ENCODE measurements at regions not wholly inside any gene's neighbourhood (a gene's known extent, or its start where the extent isn't known, plus 50 kb on each side); places are given as distances from the start of the nearest gene placed in this dataset.

DNA sequence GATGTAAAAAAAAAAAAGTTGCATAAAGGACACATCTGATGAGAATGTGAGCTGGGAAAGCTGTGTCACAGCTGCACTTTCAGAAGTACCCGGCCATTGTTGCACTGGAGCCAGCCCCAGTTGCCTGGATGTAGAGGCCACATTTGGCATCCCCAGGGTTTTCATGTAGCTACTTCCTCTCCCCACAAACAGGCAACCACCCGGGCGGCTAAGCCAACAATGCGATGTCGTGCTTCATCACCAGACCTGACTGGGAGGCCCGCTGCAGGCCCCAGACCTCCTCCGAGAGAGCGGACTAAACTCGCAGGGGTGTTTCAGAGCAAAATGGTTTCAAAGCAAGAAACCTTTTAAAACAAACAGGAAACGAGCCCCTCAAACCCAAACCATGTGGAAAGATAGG, 142.3 kb downstream of the TMCO5A start:
- WGBS = 66% methylated on average over 10 of the region's 10 CpGs
- no peaks in the 10 kb centered on the region for H3K36me3 ChIP-seq
- H3K27ac ChIP-seq = no peak overlapping the region
- H3K4me1 ChIP-seq = peaks cover 46% of the 10 kb centered on the region
- no peaks in the 10 kb centered on the region for H3K27me3 ChIP-seq
- no peak for DNase-seq (ENCODE audit: low spot score in 2 of 2)
- H3K4me3 ChIP-seq = no peak overlapping the region
- H3K9me3 ChIP-seq = no peaks in the 10 kb centered on the region
- TF ChIP-seq, protein P1, sequence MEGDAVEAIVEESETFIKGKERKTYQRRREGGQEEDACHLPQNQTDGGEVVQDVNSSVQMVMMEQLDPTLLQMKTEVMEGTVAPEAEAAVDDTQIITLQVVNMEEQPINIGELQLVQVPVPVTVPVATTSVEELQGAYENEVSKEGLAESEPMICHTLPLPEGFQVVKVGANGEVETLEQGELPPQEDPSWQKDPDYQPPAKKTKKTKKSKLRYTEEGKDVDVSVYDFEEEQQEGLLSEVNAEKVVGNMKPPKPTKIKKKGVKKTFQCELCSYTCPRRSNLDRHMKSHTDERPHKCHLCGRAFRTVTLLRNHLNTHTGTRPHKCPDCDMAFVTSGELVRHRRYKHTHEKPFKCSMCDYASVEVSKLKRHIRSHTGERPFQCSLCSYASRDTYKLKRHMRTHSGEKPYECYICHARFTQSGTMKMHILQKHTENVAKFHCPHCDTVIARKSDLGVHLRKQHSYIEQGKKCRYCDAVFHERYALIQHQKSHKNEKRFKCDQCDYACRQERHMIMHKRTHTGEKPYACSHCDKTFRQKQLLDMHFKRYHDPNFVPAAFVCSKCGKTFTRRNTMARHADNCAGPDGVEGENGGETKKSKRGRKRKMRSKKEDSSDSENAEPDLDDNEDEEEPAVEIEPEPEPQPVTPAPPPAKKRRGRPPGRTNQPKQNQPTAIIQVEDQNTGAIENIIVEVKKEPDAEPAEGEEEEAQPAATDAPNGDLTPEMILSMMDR (IDR thresholded peaks at IDR 0.05) = no peak
- TF ChIP-seq POLR2A (IDR thresholded peaks at IDR 0.05) (no peak), POLR2AphosphoS5 (IDR thresholded peaks at IDR 0.05) (no peak), EP300 (IDR thresholded peaks at IDR 0.05) (no peak)

DNA sequence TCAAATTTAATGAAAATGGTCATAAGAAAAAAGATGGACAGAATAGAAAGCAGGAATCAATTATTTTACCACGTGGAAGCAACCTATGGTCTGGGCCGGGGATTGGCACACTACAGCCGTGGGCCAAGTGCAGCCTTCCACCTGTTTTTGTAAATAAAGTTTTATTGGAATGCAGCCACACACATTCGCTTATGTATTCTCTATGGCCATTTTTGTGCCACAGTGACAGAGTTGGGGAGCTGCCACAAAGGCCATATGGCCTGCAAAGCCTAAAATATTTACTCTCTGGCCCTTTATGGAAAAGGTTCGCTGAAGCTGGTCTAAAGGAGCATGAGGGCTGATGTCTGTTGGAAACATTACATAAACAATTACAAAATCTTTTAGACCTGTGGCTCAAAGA, 144.8 kb downstream of the TMCO5A start:
- peaks cover 23% of the 10 kb centered on the region for H3K4me1 ChIP-seq
- TF ChIP-seq, protein P1 (IDR thresholded peaks at IDR 0.05) = no peak
- no peak for TF ChIP-seq EP300 (IDR thresholded peaks at IDR 0.05)
- no peak for TF ChIP-seq POLR2A (IDR thresholded peaks at IDR 0.05)
- TF ChIP-seq POLR2AphosphoS5 (IDR thresholded peaks at IDR 0.05) = no peak
- no peaks in the 10 kb centered on the region for H3K36me3 ChIP-seq
- H3K27ac ChIP-seq = no peak overlapping the region
- WGBS = 94% methylated on average over 5 of the region's 5 CpGs
- H3K27me3 ChIP-seq = no peaks in the 10 kb centered on the region
- H3K9me3 ChIP-seq = no peaks in the 10 kb centered on the region
- H3K4me3 ChIP-seq = no peak overlapping the region
- no peak for DNase-seq (ENCODE audit: low spot score in 2 of 2)

DNA sequence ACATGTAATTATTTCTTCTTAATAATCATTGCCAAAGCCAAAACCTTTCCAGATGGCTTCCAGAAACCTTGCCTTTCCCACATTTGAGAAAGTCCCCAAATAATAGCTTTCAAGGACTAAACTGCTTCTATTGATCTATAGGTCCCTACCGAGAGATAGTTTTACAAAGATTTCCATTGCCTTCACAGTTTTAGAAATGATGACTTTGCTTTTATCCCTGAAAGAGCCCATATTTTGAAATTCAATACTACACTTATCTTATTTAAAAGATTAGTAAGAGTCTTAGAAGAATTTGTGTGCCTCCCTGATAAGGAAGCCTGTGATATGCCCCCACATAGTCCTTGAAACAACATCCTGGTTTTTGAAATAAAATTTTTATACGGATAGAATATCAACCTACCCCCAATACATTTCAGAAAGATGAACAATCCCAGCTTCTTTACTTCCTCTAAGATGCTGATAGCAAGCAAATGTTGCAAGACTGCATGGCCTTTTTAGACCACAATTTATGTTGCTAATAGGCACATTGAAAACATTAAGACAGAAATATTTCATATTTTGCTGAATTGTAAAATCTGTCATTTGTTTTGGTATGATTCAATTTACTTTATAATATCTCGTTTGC, 146.3 kb downstream of the TMCO5A start:
- H3K27ac ChIP-seq = no peak overlapping the region
- peaks cover 11% of the 10 kb centered on the region for H3K4me1 ChIP-seq
- H3K9me3 ChIP-seq = no peaks in the 10 kb centered on the region
- TF ChIP-seq POLR2AphosphoS5 (IDR thresholded peaks at IDR 0.05) = no peak
- no peak overlapping the region for H3K4me3 ChIP-seq
- H3K36me3 ChIP-seq = no peaks in the 10 kb centered on the region
- no peak for DNase-seq (ENCODE audit: low spot score in 2 of 2)
- no peaks in the 10 kb centered on the region for H3K27me3 ChIP-seq
- WGBS = 58% methylated on average over 3 of the region's 3 CpGs

DNA sequence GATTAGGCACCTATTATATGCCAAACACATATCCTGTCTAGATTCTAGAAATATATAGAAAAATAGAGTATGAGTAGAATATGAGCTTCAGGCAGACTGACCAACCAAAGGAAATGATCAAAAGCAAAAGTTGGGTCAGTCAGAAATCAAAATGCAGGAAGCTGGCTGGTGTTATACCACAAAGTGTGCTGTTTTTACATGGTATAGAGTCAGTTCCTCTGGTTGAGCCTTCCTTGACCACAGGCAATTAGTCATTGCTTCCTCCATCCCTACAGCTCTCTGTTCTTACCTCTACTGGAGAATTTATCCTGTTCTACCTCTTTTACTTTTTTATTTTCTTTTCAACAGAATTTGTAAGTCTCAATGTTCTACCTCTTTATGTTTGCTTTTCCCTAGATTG, 149.8 kb downstream of the TMCO5A start:
- TF ChIP-seq EP300 (IDR thresholded peaks at IDR 0.05) (no peak), POLR2A (IDR thresholded peaks at IDR 0.05) (no peak), POLR2AphosphoS5 (IDR thresholded peaks at IDR 0.05) (no peak)
- TF ChIP-seq, protein P1 (IDR thresholded peaks at IDR 0.05) = no peak
- Histone ChIP-seq H3K27ac (no peak overlapping the region), H3K9me3 (no peaks in the 10 kb centered on the region), H3K4me3 (no peak overlapping the region), H3K4me1 (peaks cover 9% of the 10 kb centered on the region), H3K27me3 (no peaks in the 10 kb centered on the region), H3K36me3 (no peaks in the 10 kb centered on the region)
- DNase-seq (ENCODE audit: low spot score in 2 of 2) = no peak

DNA sequence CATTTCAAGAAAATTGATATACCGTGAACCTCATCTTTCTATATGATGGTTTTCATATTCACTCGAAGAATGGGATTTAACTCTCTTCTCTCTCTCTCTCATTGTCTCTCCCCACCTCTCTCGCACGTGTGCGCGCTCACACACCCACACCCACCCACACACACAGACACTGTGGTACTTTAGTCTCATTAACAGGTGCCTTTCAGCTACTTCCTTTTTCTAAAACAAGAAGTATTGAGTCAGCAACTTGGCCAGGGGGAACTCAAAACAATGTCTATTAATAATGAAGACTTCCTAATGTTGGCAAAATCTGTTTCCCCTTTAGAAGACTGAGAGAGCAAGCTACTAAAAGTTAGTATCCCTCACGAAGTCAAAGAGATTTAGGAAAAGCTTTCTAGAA, 150.7 kb downstream of the TMCO5A start:
- no peak overlapping the region for H3K27ac ChIP-seq
- H3K4me3 ChIP-seq = no peak overlapping the region
- no peaks in the 10 kb centered on the region for H3K36me3 ChIP-seq
- H3K4me1 ChIP-seq = peaks cover 7% of the 10 kb centered on the region
- no peaks in the 10 kb centered on the region for H3K27me3 ChIP-seq
- 61% methylated on average over 7 of the region's 7 CpGs for WGBS
- no peak for DNase-seq (ENCODE audit: low spot score in 2 of 2)
- TF ChIP-seq POLR2AphosphoS5 (IDR thresholded peaks at IDR 0.05) (no peak), POLR2A (IDR thresholded peaks at IDR 0.05) (no peak), EP300 (IDR thresholded peaks at IDR 0.05) (no peak)
- TF ChIP-seq, protein P1 (IDR thresholded peaks at IDR 0.05) = no peak
- no peaks in the 10 kb centered on the region for H3K9me3 ChIP-seq

All from suprapubic skin (tissue), 4 donors.